ENCODE measurements at regions not wholly inside any gene's neighbourhood (a gene's known extent, or its start where the extent isn't known, plus 50 kb on each side); places are given as distances from the start of the nearest gene placed in this dataset.

DNA sequence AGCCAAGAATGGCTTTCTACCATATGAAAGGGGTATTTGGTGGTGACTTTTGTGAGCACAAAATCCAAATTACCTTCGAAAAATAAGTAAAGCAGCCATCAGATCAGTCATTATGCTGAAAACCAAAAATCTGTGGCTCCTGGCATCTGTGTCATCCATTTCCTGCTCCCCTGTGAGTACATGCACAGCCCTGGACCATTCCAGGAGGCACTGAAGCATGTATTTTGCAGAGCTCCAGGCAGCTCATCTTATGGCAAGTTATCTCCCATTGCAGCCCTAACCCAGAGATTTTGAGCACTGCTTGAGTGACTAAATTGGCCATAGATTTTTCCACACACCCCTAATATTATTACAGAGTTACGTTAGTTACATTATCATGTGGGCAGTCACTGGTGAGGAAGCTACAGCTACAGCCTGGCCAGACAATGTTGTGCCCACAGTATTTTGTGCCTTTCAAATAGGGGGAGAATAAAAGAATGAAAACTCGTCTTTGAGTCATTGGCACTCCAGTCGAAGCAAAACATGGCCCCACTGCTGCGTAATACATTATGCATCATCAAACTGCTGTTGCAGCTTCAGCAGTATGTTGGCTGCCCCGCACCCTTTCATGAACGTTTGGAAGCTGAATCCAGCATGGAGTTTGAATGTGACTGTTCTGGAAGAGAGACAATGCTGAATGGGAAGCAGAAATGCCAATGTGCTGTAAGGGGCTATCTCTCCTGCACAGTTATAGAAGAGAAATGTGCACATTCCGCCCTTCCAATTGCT is 702.2 kb downstream of the RNF144A start:
- TF ChIP-seq POLR2A (IDR thresholded peaks at IDR 0.05) = no peak
- TF ChIP-seq, protein P1, sequence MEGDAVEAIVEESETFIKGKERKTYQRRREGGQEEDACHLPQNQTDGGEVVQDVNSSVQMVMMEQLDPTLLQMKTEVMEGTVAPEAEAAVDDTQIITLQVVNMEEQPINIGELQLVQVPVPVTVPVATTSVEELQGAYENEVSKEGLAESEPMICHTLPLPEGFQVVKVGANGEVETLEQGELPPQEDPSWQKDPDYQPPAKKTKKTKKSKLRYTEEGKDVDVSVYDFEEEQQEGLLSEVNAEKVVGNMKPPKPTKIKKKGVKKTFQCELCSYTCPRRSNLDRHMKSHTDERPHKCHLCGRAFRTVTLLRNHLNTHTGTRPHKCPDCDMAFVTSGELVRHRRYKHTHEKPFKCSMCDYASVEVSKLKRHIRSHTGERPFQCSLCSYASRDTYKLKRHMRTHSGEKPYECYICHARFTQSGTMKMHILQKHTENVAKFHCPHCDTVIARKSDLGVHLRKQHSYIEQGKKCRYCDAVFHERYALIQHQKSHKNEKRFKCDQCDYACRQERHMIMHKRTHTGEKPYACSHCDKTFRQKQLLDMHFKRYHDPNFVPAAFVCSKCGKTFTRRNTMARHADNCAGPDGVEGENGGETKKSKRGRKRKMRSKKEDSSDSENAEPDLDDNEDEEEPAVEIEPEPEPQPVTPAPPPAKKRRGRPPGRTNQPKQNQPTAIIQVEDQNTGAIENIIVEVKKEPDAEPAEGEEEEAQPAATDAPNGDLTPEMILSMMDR (IDR thresholded peaks at IDR 0.05) = no peak
